Stimulated activated CD8-positive, alpha-beta memory T cell treated with anti-CD3 and anti-CD28 coated beads, Interleukin-7, amount 100 ng/mL, for 4 hours (primary cell): ENCODE measurements at regions not wholly inside any gene's neighbourhood (a gene's known extent, or its start where the extent isn't known, plus 50 kb on each side); places are given as distances from the start of the nearest gene placed in this dataset.
"Not testable (repeated sequence)": the region's sequence is repeated elsewhere in the genome, so short reads cannot be mapped to it uniquely, and the experiment has no call there.

Experiments used
- DNase-seq, 2 donors: peaks; one replicate each; pipeline ENCODE4 v3.0.0-alpha.2; 2020; ENCODE audit warnings: low read depth in 2 of 2

GRCh38 chr9:29514862-29515261 is 1941.6 kb upstream of the C9orf72 start:
- DNase-seq: no peak

- no peak for DNase-seq
These were observed 1975.2 kb upstream of the C9orf72 start for GRCh38 chr9:29548436-29548835.

- no peak for DNase-seq
These were observed 1982.2 kb upstream of the C9orf72 start for GRCh38 chr9:29555502-29555901.

GRCh38 chr9:29556317-29556716 is 1983.0 kb upstream of the C9orf72 start:
- no peak for DNase-seq

GRCh38 chr9:29556746-29557145 is 1983.5 kb upstream of the C9orf72 start:
- no peak for DNase-seq

GRCh38 chr9:29564564-29564963 is 1991.3 kb upstream of the C9orf72 start:
- no peak for DNase-seq

GRCh38 chr9:29575219-29575618 is 2001.9 kb upstream of the C9orf72 start:
- no peak for DNase-seq

- DNase-seq: no peak
These were observed 2015.1 kb upstream of the C9orf72 start for GRCh38 chr9:29588361-29588760.

GRCh38 chr9:29609282-29609681 is 2036.0 kb upstream of the C9orf72 start:
- no peak for DNase-seq

GRCh38 chr9:29613773-29614172 is 2040.5 kb upstream of the C9orf72 start:
- no peak for DNase-seq

- no peak for DNase-seq
These were observed 2043.6 kb upstream of the C9orf72 start for GRCh38 chr9:29616844-29617243.

- DNase-seq: no peak
These were observed 2052.0 kb upstream of the C9orf72 start for GRCh38 chr9:29625292-29625731.

- no peak for DNase-seq
These were observed 2052.7 kb upstream of the C9orf72 start for GRCh38 chr9:29625931-29626330.

- not testable (repeated sequence) for DNase-seq
These were observed 2055.6 kb upstream of the C9orf72 start for GRCh38 chr9:29628856-29629255.

GRCh38 chr9:29637471-29638237 is 2064.4 kb upstream of the C9orf72 start:
- no peak for DNase-seq

GRCh38 chr9:29640507-29640906 is 2067.2 kb upstream of the C9orf72 start:
- no peak for DNase-seq

- DNase-seq: no peak
These were observed 2071.2 kb upstream of the C9orf72 start for GRCh38 chr9:29644514-29644913.

- DNase-seq: no peak
These were observed 2074.2 kb upstream of the C9orf72 start for GRCh38 chr9:29647451-29647850.

- no peak for DNase-seq
These were observed 2074.9 kb upstream of the C9orf72 start for GRCh38 chr9:29648132-29648531.

GRCh38 chr9:29648601-29649000 is 2075.3 kb upstream of the C9orf72 start:
- no peak for DNase-seq

- DNase-seq: no peak
These were observed 2083.5 kb upstream of the C9orf72 start for GRCh38 chr9:29656641-29657406.

GRCh38 chr9:29657821-29658220 is 2084.5 kb upstream of the C9orf72 start:
- no peak for DNase-seq

- no peak for DNase-seq
These were observed 2085.7 kb upstream of the C9orf72 start for GRCh38 chr9:29659014-29659413.
